Prostate gland (tissue), 2 donors: ENCODE measurements at regions not wholly inside any gene's neighbourhood (a gene's known extent, or its start where the extent isn't known, plus 50 kb on each side); places are given as distances from the start of the nearest gene placed in this dataset.

ENCODE experiments used
- POLR2A ChIP-seq: fragments of 450-650 bp; IDR thresholded peaks from one replicate; pipeline ENCODE4 v1.6.1; 2016; ENCODE audit warnings: antibody characterized with exemption, mild to moderate bottlenecking
- POLR2AphosphoS5 ChIP-seq: sonication (generic); formaldehyde crosslinking; IDR thresholded peaks from one replicate; pipeline ENCODE4 v1.6.1; 2017; ENCODE audit warnings: antibody characterized with exemption
- TF ChIP-seq, protein P1 (sequence below), 4 experiments: fragments of 200-600 bp in 2 of 4; fragments of 450-650 bp in 2 of 4; sonication (generic) in 2 of 4; IDR thresholded peaks; 1 replicate in 3 of 4; 2 replicates in 1 of 4; pipeline ENCODE4 v1.5.1; 2016 to 2019; ENCODE audit warnings: antibody characterized with exemption in 4 of 4, mild to moderate bottlenecking in 2 of 4, moderate library complexity in 2 of 4

DNA sequence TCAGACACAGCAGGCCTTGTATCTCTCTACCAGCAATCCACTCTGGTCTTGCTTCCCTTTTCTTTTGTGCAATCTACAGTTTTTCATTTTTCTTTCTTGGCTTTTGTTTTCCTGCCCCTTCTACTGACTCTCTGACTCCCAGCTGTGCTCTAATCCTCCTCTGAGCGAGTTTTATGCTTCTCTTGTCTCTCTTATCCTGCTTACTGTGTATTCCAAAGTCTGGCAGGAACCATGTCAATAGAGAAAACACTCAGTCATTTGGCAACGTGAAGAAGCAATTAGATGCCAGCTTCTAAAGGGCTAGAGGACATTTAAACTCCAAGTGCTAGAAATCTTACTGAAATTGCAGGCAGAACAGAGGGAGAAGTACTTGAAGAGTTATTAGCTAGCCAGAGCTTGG, 984.6 kb upstream of the TENM3 start:
- TF ChIP-seq, protein P1, sequence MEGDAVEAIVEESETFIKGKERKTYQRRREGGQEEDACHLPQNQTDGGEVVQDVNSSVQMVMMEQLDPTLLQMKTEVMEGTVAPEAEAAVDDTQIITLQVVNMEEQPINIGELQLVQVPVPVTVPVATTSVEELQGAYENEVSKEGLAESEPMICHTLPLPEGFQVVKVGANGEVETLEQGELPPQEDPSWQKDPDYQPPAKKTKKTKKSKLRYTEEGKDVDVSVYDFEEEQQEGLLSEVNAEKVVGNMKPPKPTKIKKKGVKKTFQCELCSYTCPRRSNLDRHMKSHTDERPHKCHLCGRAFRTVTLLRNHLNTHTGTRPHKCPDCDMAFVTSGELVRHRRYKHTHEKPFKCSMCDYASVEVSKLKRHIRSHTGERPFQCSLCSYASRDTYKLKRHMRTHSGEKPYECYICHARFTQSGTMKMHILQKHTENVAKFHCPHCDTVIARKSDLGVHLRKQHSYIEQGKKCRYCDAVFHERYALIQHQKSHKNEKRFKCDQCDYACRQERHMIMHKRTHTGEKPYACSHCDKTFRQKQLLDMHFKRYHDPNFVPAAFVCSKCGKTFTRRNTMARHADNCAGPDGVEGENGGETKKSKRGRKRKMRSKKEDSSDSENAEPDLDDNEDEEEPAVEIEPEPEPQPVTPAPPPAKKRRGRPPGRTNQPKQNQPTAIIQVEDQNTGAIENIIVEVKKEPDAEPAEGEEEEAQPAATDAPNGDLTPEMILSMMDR (IDR thresholded peaks at IDR 0.05), result no peak
- no peak for TF ChIP-seq POLR2A
- no peak for TF ChIP-seq POLR2AphosphoS5
